Middle frontal gyrus (tissue), 1 donor: ENCODE measurements at regions not wholly inside any gene's neighbourhood (a gene's known extent, or its start where the extent isn't known, plus 50 kb on each side); places are given as distances from the start of the nearest gene placed in this dataset.

ENCODE experiments used
- DNase-seq: peaks from one replicate; pipeline ENCODE4 v3.0.0-alpha.2; 2015; ENCODE audit warnings: low spot score; ENCODE audit errors: extremely low spot score

DNA sequence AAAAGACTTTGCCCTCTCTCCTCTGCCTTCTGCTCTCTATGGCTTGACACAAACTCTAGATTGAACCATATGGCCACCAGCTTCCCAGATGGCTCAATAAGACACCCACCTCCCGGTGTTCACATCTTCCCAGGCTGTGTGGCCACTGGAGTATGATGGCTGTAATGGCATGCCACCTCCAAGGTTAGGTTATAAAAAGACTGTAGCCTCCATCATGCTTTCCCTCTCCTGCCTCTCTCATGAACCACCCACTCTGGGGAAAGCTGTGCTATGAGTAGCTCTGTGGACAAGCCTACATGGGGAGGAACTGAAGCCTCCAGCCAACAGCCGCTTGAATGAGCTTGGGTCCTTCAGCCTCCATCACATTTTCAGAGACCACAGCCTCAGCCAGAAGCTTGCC, 479.2 kb downstream of the MIAT start:
- DNase-seq, result no peak

DNA sequence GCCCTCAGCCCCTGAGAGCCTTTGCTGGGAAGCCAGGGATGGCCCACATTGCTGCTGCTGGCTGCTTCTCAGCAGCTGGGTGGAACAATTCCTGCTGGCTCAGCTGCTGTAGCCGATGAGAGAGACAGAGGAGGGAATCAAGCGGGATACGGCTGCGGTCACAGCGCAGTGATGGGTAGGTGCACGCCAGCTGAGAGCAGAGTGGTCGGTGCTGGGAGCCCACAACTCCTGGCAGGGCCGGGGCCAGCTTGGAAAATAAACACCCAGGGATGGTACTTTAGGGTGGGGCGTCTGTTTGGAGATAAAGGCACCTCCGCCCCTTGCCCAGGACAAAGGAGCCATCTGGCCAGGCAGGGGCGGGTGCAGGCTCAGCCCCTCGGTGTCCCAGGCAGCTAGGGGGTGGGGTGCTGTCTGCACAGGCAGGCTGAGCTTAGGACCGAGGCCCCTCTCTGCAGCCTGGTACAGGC, 480.5 kb downstream of the MIAT start:
- DNase-seq, result no peak

- no peak for DNase-seq
These were observed 481.1 kb downstream of the MIAT start for GRCh38 chr22:27138471-27138870.

DNA sequence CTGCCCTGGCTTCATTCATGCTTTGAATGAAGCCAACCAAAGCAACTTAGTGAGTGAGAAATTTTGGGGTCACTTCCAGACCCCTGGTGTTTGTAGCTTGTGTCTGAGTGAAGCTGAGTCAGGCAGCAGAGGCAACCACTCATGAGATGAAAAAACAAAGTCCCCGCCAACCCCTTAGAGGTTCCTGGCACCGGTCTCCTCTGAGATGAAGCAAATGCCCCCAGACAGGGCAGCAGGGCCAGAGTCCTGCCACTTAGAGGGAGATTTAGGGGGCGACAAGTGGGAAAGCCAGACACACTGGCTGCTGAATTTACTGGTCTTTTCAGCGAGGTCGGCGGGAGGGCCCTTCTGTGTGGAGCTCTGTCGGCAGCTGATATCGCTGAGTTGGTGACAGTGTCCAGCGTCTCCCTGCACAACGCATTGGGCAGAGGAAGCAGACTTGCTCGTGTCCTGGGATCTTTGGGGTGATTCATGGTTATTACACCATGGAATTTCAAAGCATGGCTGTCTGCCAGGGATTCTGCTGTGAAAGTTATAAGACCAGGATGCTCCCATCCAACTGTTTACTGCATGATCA, 482.6 kb downstream of the MIAT start:
- no peak for DNase-seq

GRCh38 chr22:27142286-27142685, 484.9 kb downstream of the MIAT start:
- no peak for DNase-seq

DNA sequence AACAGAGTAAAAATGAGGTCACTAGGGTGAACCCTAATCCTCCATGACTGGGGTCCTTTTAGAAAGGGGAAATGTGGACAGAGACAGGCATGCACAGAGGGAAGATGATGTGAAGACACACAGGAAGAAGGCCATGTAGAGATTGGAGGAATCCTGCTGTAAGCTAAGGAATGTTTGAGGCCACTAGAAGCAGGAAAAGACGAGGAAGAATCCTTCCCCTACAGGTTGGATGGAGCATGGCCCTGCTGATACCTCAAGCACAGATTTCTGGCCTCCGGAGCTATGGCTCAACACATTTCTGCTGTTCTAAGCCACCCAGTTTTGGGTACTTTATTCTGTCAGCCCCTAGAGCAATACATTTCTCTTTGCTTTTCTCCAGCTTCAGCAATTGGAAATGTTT, 486.9 kb downstream of the MIAT start:
- no peak for DNase-seq

DNA sequence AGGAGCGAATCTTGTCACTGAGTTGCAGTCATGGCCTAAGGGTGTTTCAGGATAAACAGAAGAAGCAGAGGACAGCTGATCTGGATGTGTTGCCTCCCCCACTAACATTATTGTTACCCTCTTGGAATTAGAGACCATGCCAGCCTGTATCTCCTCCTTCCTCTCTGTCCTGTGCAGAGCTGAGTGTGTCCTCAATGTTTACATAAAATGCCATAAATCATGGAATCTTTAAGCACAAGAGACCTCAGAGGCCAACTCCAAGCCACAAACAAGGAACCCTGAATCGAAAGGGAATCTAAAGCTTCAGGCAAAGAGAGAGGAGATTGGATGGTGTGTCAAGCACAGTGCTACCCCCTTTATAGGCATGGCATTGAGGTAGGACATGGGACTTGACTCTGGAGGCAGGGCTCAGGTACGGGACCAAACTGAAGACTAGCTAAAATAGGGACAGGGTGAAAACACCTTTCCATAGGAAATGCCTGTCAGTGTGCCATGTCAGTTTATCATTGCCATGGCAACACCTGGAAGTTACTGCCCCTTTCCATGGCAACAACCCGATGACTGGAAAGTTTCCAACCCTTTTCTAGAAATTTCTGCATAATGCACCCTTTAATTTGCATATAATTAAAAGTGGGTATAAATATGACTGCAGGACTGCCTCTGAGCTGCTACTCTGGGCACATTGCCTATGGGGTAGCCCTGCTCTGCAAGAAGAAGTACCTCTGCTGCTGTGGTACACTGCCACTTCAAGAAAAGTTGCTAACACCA, 489.7 kb downstream of the MIAT start:
- no peak for DNase-seq

DNA sequence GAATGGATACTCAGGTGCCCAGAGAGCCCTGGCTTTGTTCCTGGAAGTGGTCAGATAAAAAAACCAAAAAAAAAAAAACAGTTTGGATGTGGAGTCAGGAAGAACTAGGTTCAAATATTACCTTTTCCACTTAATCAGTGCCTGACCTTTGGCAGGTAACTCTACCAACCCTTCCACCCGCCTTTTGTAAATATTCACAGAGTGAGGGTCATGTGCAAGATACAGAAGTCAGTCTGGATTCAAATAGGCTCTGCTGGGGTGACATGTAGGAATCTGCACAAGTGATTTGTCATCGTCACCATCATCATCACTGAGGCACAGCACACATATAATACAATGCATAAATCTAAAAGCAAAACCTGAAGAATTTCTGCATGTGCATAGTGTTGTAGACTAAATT, 490.7 kb downstream of the MIAT start:
- DNase-seq, result no peak

DNA sequence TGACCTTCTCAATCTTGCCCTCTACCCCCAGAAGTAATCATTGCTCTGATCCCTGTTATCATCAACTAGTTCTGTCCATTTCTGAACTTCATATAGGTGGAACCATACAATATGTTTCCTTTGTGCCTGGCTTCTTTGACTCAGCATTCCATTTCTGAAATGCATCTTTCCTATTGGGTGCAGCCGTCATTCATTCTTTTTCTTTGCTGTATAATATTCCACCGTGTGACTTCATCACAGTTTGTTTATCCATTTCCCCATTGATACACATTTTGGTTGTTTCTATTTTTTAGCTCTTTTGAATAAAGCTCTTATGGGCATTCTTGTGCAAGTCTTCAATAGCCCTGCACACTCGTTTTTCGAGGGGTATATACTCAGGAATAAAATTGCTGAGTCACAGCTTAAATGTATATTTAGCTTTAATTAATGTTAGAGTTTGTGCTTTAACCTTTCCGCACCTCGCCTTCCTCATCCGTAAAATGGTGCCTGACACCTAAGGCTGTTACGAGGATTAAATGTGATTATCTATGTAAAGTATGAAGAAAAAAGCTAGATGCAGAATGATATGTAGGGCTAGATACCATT, 491.6 kb downstream of the MIAT start:
- no peak for DNase-seq

- DNase-seq, result no peak
These were observed 492.6 kb downstream of the MIAT start for GRCh38 chr22:27149921-27150543.

DNA sequence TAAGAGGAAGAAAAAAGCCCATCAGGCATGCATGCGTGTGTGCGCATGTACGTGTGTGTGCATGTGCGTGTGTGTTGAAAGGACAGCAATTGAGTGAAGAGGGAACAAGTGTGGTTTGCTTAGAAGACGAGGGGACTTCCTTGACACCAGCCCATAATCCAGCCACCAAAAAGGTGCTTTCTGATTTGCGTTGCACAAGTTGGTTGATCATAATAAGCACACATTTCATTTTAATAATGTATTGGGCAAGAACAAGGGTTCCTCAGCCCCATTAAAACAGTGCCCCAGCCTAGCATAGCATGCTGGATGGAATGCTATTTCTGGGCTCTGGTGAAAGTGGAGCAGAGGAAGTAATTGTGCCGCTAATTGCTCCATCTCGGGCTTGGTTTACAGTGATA, 493.2 kb downstream of the MIAT start:
- no peak for DNase-seq

DNA sequence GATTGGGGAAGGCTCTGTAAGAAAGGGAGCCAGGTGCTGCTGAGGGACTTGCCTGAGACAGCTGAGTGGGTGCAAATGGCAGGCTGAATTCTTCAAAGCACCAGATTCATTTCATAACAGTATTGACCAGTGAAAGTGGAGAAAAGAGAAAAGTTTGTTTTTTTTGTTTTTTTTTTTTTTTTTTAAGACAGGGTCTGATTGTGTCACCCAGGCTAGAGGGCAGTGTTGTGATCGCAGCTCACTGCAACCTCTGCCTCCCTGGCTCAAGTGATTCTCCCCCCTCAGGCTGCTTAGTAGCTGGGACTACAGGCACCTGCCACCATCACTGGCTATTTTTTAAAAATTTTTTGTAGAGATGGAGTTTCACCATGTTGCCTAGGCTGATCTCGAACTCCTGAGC, 494.0 kb downstream of the MIAT start:
- DNase-seq, result no peak

- DNase-seq, result no peak
These were observed 494.6 kb downstream of the MIAT start for GRCh38 chr22:27152033-27152432.

DNA sequence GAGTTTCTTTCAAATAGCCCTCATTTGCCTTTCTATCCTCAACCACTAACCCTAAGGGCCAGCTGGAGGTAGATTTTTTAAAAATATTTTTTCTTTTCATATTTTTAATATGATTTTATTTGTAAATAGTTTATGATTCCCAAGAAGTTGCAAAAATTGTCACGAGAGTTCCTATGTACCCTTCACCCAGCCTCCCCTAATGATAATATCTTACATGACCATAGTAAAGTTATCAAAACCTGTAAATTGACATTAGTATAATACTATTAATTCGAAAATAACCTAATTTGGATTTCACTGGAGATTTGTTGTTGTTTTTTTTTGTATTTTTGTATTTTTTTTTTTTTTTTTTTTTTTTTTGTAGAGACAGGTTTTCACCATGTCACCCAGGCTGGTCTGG, 495.5 kb downstream of the MIAT start:
- no peak for DNase-seq

DNA sequence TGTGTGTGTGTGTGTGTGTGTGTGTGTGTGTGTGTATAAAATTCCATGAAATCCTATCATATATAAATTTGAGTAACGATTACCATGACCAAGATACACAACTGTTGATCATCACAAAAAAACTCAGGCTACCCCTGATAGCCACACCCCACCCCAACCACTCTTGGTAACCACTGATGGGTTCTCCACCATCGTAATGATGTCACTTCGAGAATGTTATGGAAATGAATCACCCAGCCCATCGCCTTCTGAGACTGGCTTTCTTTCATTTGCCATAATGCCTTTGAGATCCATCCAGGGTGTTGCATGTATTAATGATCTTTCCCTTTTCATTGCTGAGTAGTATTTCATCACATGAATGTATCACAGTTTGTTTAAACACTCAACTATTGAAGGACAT, 496.0 kb downstream of the MIAT start:
- no peak for DNase-seq

GRCh38 chr22:27154717-27155116, 497.3 kb downstream of the MIAT start:
- no peak for DNase-seq

GRCh38 chr22:27156821-27157489, 499.6 kb downstream of the MIAT start:
- no peak for DNase-seq

- DNase-seq, result no peak
These were observed 500.4 kb downstream of the MIAT start for GRCh38 chr22:27157666-27158370.

DNA sequence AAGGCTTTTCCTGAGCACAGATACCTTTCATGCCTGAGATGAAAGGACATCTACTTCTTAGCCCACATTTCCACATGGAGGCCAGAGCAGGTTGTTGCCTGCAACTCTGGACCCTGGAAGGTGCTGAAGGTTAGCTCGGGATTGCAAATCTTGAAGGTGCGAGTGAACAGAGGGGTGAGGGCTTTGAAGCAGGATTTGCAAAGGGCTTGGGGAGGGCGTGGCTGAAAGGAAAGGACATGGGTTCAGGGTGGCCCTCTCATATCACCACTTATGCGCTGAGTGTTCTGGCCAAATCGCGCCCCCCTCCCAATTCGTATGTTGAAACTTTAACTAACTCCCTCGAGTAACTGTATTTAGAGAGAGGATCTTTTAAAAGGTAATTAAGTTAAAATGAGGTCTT, 501.6 kb downstream of the MIAT start:
- DNase-seq, result no peak

GRCh38 chr22:27159716-27160295, 502.4 kb downstream of the MIAT start:
- DNase-seq, result no peak
